Brain microvascular endothelial cell (primary cell): ENCODE measurements at regions not wholly inside any gene's neighbourhood (a gene's known extent, or its start where the extent isn't known, plus 50 kb on each side); places are given as distances from the start of the nearest gene placed in this dataset.

ENCODE experiments used
- DNase-seq: peaks from one replicate; pipeline ENCODE4 v3.0.0-alpha.2; 2020
- H3K27ac ChIP-seq: fragments of 250-450 bp; sonication (Bioruptor Pico); 2 replicates; pipeline ENCODE4 v1.5.1; 2020; ENCODE audit warnings: mild to moderate bottlenecking, moderate library complexity
- H3K27me3 ChIP-seq: fragments of 250-450 bp; sonication (Bioruptor Pico); replicated peaks from 2 replicates; pipeline ENCODE4 v1.5.1; 2020; ENCODE audit warnings: mild to moderate bottlenecking
- H3K36me3 ChIP-seq: fragments of 250-450 bp; sonication (Bioruptor Pico); replicated peaks from 2 replicates; pipeline ENCODE4 v1.5.1; 2020; ENCODE audit warnings: mild to moderate bottlenecking
- H3K4me3 ChIP-seq: 2 replicates; pipeline ENCODE4 v1.5.1; 2011; ENCODE audit warnings: low read depth, mild to moderate bottlenecking, control low read depth, low read length, moderate library complexity
- in situ Hi-C: cut with HindIII; loops from 2 replicates; pipeline ENCODE4 v1.10.0; 2017; ENCODE audit warnings: low sequenced_read_pairs, low pct_ligation_motif_present
- TF ChIP-seq, protein P1 (sequence below): IDR thresholded peaks from 2 replicates; pipeline ENCODE4 v1.5.1; 2011; ENCODE audit warnings: low read depth, mild to moderate bottlenecking, moderate library complexity, low read length, control low read depth, inconsistent platforms; ENCODE audit errors: missing control alignments

DNA sequence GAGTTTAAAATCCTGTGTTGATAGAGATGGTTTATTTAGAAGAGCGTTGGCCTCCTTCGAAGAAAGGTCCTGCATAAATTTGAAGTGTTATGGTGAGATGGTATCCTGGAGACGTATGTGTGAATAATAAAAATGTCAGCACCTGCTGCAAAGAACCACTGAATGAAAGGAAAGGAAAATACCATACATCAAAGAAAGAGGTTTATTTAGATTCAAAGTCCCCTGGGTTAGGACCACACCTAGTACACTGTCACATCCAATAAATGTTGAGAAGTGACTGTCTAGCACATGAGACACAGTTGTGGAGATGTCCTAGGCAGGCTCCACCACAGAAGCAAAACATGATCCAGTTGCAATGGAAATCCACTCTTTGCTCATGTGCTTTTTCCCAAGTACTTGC is 214.7 kb downstream of the PAX1 start:
- no peaks in the 10 kb centered on the region for H3K36me3 ChIP-seq
- in situ Hi-C loops, result no loop called here
- DNase-seq, result no peak
- no peaks in the 10 kb centered on the region for H3K27me3 ChIP-seq
- TF ChIP-seq, protein P1, sequence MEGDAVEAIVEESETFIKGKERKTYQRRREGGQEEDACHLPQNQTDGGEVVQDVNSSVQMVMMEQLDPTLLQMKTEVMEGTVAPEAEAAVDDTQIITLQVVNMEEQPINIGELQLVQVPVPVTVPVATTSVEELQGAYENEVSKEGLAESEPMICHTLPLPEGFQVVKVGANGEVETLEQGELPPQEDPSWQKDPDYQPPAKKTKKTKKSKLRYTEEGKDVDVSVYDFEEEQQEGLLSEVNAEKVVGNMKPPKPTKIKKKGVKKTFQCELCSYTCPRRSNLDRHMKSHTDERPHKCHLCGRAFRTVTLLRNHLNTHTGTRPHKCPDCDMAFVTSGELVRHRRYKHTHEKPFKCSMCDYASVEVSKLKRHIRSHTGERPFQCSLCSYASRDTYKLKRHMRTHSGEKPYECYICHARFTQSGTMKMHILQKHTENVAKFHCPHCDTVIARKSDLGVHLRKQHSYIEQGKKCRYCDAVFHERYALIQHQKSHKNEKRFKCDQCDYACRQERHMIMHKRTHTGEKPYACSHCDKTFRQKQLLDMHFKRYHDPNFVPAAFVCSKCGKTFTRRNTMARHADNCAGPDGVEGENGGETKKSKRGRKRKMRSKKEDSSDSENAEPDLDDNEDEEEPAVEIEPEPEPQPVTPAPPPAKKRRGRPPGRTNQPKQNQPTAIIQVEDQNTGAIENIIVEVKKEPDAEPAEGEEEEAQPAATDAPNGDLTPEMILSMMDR, result no peak
- no peak overlapping the region for H3K4me3 ChIP-seq
- H3K27ac ChIP-seq, result no peak overlapping the region

DNA sequence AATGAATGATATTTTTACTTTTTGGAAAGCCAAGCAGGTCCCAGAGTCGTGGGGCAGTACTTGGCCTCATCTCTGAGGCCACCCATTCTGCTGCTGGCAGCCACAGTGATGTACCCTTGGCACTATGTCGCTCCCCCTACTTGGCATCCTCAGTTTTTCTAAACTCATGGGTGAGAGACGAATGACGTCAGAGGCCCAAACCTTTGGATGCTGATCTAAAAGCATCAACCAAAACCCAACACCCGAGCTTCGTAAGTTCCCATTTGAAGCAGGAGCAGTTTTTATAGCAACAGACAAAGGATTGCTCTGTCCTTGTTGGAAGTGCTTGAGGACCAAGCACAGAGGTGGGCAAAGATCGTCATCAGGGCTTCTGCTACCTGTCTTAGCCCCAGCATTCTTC is 212.9 kb downstream of the PAX1 start:
- H3K27ac ChIP-seq, result no peak overlapping the region
- no peak for DNase-seq
- TF ChIP-seq, protein P1, result no peak
- no peaks in the 10 kb centered on the region for H3K36me3 ChIP-seq
- no peaks in the 10 kb centered on the region for H3K27me3 ChIP-seq
- H3K4me3 ChIP-seq, result no peak overlapping the region
- in situ Hi-C loops, result no loop called here

DNA sequence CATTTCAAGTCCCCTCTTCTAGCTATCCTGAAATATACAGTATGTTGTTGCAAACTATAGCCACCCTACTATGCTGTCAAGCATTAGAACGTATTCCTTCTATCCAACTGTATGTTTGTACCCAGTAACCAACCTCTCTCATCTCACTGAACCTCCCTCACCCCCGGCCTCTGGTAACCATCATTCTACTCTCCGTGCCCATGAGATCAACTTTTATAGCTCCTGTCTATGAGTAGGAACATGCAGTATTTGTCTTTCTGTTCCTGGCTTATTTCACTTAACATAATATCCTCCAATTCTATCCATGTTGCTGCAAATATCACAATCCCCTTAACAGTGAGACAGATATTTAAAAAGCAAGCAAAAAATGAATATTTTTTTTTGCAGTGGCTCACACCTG is 196.9 kb downstream of the PAX1 start:
- TF ChIP-seq, protein P1, result no peak
- Histone ChIP-seq H3K4me3 (no peak overlapping the region), H3K27ac (no peak overlapping the region), H3K27me3 (no peaks in the 10 kb centered on the region), H3K36me3 (no peaks in the 10 kb centered on the region)
- no peak for DNase-seq
- in situ Hi-C loops, result no loop called here

DNA sequence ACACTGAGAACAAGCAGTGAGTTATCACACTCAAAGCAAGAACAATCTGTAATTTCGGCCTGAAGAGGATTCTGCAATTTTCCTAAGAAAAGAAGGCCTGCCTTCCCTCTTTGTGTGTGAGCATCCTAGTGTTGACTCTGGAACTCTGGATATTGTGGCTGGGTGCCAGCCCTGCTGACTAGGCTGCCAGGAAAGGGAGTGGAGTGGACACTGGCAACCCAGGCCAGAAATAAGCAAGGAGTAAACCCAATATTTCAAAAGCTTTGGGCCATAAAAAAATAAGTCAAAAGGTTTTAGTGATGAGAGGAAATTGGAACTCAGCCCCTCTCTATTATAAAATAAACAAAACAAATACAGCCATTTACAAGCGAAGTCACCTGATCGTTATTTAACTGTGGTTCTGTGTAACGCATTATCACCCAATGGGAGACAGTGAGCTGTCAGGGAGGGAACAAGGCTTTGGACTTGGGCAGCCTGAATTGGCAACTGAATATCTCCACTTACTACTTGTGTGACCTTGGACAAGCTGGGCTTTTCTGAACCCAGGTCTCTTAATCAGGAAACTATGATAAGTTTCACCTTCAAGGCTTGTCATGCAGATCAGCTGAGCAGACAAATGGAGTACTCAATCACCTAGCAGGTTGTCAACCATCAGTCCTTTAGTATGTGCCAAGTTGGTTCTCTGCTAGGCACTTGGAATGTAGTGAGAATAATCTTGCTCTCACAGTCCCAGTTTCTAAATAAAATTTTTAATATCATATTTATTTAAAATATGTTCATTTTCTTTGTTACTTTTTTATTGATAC is 196.2 kb downstream of the PAX1 start:
- no peak for DNase-seq
- H3K4me3 ChIP-seq, result no peak overlapping the region
- TF ChIP-seq, protein P1, result no peak
- no peaks in the 10 kb centered on the region for H3K36me3 ChIP-seq
- in situ Hi-C loops, result no loop called here
- no peaks in the 10 kb centered on the region for H3K27me3 ChIP-seq
- H3K27ac ChIP-seq, result no peak overlapping the region

DNA sequence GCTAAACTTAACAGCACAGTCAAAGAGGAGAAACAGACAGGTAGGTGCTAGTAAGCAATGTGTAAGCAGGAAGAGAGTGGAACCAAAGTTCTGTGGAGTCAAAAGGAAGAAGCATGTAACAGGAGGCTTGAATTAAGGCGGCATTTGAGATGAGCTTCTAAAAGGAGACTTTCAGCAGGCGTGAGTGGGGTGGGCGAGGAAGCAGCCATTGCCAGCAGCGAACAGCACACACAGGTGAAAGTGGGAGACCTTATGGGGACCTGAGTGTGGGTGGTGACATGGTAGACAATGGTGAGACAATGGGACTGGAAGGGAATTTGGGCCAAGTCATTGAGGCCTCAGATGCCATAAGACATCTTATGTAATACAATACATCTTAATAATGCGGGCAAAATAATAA is 195.0 kb downstream of the PAX1 start:
- TF ChIP-seq, protein P1, result no peak
- Histone ChIP-seq H3K36me3 (no peaks in the 10 kb centered on the region), H3K27ac (no peak overlapping the region), H3K27me3 (no peaks in the 10 kb centered on the region), H3K4me3 (no peak overlapping the region)
- in situ Hi-C loops, result no loop called here
- DNase-seq, result no peak

DNA sequence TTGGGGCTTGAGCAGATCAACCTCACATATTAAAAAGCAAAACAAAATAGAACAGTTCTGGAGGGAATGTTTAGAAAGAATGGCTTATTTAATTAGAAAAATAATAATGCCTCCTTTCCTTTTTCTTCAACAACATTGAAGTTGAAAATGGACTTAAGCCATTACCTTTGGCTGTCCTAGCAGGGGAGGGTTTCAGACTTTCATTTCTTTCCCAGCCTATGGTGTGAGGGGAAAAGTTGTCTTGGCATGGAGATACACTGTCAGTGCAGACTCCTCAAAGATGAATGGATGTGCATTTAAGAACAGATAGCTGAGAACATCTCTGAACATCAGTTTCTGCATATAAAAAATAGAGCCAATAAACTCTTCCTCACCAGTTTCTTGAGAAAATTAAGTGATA is 169.5 kb downstream of the PAX1 start:
- H3K4me3 ChIP-seq, result no peak overlapping the region
- H3K36me3 ChIP-seq, result no peaks in the 10 kb centered on the region
- in situ Hi-C loops, result no loop called here
- TF ChIP-seq, protein P1, result no peak
- no peak overlapping the region for H3K27ac ChIP-seq
- H3K27me3 ChIP-seq, result no peaks in the 10 kb centered on the region
- DNase-seq, result no peak
